ENCODE measurements at regions not wholly inside any gene's neighbourhood (a gene's known extent, or its start where the extent isn't known, plus 50 kb on each side); places are given as distances from the start of the nearest gene placed in this dataset.

- Histone ChIP-seq H3K9me3 (ENCODE audit: control insufficient read depth in 1 of 2, low read length in 2 of 2) (no peaks in the 10 kb centered on the region), H3K4me3 (ENCODE audit: low read depth in 1 of 2, low read length in 2 of 2) (no peak overlapping the region), H3K36me3 (ENCODE audit: control insufficient read depth in 1 of 2, insufficient read depth in 2 of 2, low read length in 2 of 2) (no peaks in the 10 kb centered on the region), H3K4me1 (ENCODE audit: control insufficient read depth in 1 of 2, insufficient read depth in 2 of 2, low read length in 2 of 2) (no peaks in the 10 kb centered on the region), H3K9ac (ENCODE audit: low read depth in 1 of 2, low read length in 2 of 2) (no peak overlapping the region), H3K27me3 (ENCODE audit: control insufficient read depth in 1 of 2, insufficient read depth in 2 of 2, low read length in 2 of 2) (no peaks in the 10 kb centered on the region), H3K27ac (ENCODE audit: low read depth, low read length) (no peak overlapping the region)
These were observed 792.1 kb downstream of the DTWD2 start for GRCh38 chr5:118196229-118196628.

DNA sequence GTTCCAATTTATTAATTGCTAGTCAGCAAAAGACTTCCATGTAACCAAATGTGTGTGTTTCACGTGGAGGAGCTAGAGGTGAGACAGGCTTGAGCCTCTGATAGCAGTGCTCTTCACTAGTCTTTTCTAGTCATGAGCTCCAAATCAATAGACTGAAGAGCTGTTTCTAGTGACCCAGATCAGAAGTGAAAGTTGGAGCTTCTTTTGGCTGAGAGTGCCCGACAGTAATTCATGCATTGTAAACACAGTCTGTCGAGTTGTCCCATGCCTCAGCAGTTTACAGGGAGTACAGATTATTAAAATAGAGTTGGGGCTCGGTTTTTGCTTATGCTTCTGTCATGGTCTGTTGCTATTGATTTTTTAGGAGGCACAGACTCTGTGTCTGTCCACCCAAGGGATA lies 793.1 kb downstream of the DTWD2 start:
- Histone ChIP-seq H3K4me1 (ENCODE audit: control insufficient read depth in 1 of 2, insufficient read depth in 2 of 2, low read length in 2 of 2) (no peaks in the 10 kb centered on the region), H3K36me3 (ENCODE audit: control insufficient read depth in 1 of 2, insufficient read depth in 2 of 2, low read length in 2 of 2) (no peaks in the 10 kb centered on the region), H3K4me3 (ENCODE audit: low read depth in 1 of 2, low read length in 2 of 2) (no peak overlapping the region), H3K9ac (ENCODE audit: low read depth in 1 of 2, low read length in 2 of 2) (no peak overlapping the region), H3K27me3 (ENCODE audit: control insufficient read depth in 1 of 2, insufficient read depth in 2 of 2, low read length in 2 of 2) (no peaks in the 10 kb centered on the region), H3K27ac (ENCODE audit: low read depth, low read length) (no peak overlapping the region), H3K9me3 (ENCODE audit: control insufficient read depth in 1 of 2, low read length in 2 of 2) (no peaks in the 10 kb centered on the region)

GRCh38 chr5:118193194-118193905 lies 795.0 kb downstream of the DTWD2 start:
- no peak overlapping the region for H3K9ac ChIP-seq (ENCODE audit: low read depth in 1 of 2, low read length in 2 of 2)
- no peak overlapping the region for H3K27ac ChIP-seq (ENCODE audit: low read depth, low read length)
- no peaks in the 10 kb centered on the region for H3K4me1 ChIP-seq (ENCODE audit: control insufficient read depth in 1 of 2, insufficient read depth in 2 of 2, low read length in 2 of 2)
- no peaks in the 10 kb centered on the region for H3K9me3 ChIP-seq (ENCODE audit: control insufficient read depth in 1 of 2, low read length in 2 of 2)
- H3K27me3 ChIP-seq (ENCODE audit: control insufficient read depth in 1 of 2, insufficient read depth in 2 of 2, low read length in 2 of 2), result no peaks in the 10 kb centered on the region
- H3K4me3 ChIP-seq (ENCODE audit: low read depth in 1 of 2, low read length in 2 of 2), result no peak overlapping the region
- H3K36me3 ChIP-seq (ENCODE audit: control insufficient read depth in 1 of 2, insufficient read depth in 2 of 2, low read length in 2 of 2), result no peaks in the 10 kb centered on the region

DNA sequence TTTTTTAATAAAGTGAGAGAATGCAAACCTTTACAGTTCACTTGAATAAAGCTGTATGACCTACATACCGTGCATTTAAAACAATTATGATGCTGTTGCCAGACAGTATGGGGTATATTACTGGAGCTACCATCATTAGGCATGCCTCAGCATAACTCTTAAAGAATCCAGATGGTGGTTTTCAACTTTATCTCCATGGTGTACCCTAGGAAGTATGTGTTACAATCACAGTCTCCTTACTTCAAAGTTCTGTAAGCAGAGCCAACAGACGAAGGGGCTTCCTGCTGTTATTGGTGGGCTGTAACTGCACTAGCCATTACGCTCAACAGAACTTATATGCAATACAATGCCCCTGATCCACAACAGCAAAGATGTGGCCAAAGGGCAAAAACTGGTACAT lies 803.3 kb downstream of the DTWD2 start:
- Histone ChIP-seq H3K4me1 (ENCODE audit: control insufficient read depth in 1 of 2, insufficient read depth in 2 of 2, low read length in 2 of 2) (no peaks in the 10 kb centered on the region), H3K4me3 (ENCODE audit: low read depth in 1 of 2, low read length in 2 of 2) (no peak overlapping the region), H3K27me3 (ENCODE audit: control insufficient read depth in 1 of 2, insufficient read depth in 2 of 2, low read length in 2 of 2) (no peaks in the 10 kb centered on the region), H3K9ac (ENCODE audit: low read depth in 1 of 2, low read length in 2 of 2) (no peak overlapping the region), H3K36me3 (ENCODE audit: control insufficient read depth in 1 of 2, insufficient read depth in 2 of 2, low read length in 2 of 2) (no peaks in the 10 kb centered on the region), H3K9me3 (ENCODE audit: control insufficient read depth in 1 of 2, low read length in 2 of 2) (no peaks in the 10 kb centered on the region), H3K27ac (ENCODE audit: low read depth, low read length) (no peak overlapping the region)

DNA sequence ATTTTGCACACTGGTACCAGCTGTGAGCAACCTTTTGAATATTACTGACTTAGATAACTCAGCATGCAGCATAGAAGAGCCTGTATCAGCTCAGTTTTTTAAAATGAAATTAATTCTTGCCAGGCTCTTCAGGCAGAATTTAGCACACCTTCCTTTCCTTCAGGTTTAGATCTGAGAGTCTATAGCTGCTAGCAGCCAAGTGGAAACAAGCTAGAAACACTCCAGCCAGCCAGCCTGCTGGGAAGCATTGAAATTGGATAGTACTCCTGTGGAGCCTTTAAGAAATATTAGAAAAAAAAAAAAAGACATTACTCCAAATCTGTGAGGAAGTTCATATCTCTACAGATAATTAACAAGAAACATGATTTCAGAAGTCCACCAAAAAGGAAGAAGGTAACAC lies 812.2 kb downstream of the DTWD2 start:
- Histone ChIP-seq H3K4me1 (ENCODE audit: control insufficient read depth in 1 of 2, insufficient read depth in 2 of 2, low read length in 2 of 2) (no peaks in the 10 kb centered on the region), H3K27me3 (ENCODE audit: control insufficient read depth in 1 of 2, insufficient read depth in 2 of 2, low read length in 2 of 2) (no peaks in the 10 kb centered on the region), H3K27ac (ENCODE audit: low read depth, low read length) (no peak overlapping the region), H3K9ac (ENCODE audit: low read depth in 1 of 2, low read length in 2 of 2) (no peak overlapping the region), H3K4me3 (ENCODE audit: low read depth in 1 of 2, low read length in 2 of 2) (no peak overlapping the region), H3K9me3 (ENCODE audit: control insufficient read depth in 1 of 2, low read length in 2 of 2) (no peaks in the 10 kb centered on the region), H3K36me3 (ENCODE audit: control insufficient read depth in 1 of 2, insufficient read depth in 2 of 2, low read length in 2 of 2) (no peaks in the 10 kb centered on the region)

DNA sequence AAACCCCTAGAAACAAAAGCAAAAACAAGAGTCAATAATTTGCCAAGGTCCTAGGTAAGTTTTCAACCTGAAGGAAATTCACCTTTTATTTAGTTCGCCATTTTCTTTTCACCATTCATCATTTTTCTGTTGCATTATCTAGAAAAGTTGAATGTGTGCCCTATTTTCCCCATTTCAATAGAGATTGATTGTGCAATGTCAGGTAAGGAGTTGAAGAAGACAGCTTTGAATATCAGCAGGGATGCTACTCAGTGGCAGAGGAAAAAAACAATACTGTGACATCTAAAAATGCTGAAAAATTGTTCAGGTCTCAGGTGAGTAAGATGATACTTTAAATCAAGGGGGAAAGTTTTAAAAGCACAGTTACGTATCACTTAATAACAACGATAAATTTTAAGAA lies 813.7 kb downstream of the DTWD2 start:
- Histone ChIP-seq H3K36me3 (ENCODE audit: control insufficient read depth in 1 of 2, insufficient read depth in 2 of 2, low read length in 2 of 2) (no peaks in the 10 kb centered on the region), H3K27ac (ENCODE audit: low read depth, low read length) (no peak overlapping the region), H3K27me3 (ENCODE audit: control insufficient read depth in 1 of 2, insufficient read depth in 2 of 2, low read length in 2 of 2) (no peaks in the 10 kb centered on the region), H3K9me3 (ENCODE audit: control insufficient read depth in 1 of 2, low read length in 2 of 2) (no peaks in the 10 kb centered on the region), H3K4me3 (ENCODE audit: low read depth in 1 of 2, low read length in 2 of 2) (no peak overlapping the region), H3K4me1 (ENCODE audit: control insufficient read depth in 1 of 2, insufficient read depth in 2 of 2, low read length in 2 of 2) (no peaks in the 10 kb centered on the region), H3K9ac (ENCODE audit: low read depth in 1 of 2, low read length in 2 of 2) (no peak overlapping the region)

- Histone ChIP-seq H3K9ac (ENCODE audit: low read depth in 1 of 2, low read length in 2 of 2) (no peak overlapping the region), H3K4me3 (ENCODE audit: low read depth in 1 of 2, low read length in 2 of 2) (no peak overlapping the region), H3K27me3 (ENCODE audit: control insufficient read depth in 1 of 2, insufficient read depth in 2 of 2, low read length in 2 of 2) (no peaks in the 10 kb centered on the region), H3K4me1 (ENCODE audit: control insufficient read depth in 1 of 2, insufficient read depth in 2 of 2, low read length in 2 of 2) (no peaks in the 10 kb centered on the region), H3K9me3 (ENCODE audit: control insufficient read depth in 1 of 2, low read length in 2 of 2) (no peaks in the 10 kb centered on the region), H3K27ac (ENCODE audit: low read depth, low read length) (no peak overlapping the region), H3K36me3 (ENCODE audit: control insufficient read depth in 1 of 2, insufficient read depth in 2 of 2, low read length in 2 of 2) (no peaks in the 10 kb centered on the region)
These were observed 815.0 kb downstream of the DTWD2 start for GRCh38 chr5:118173340-118173739.

GRCh38 chr5:118165619-118166018 lies 822.7 kb downstream of the DTWD2 start:
- Histone ChIP-seq H3K9ac (ENCODE audit: low read depth in 1 of 2, low read length in 2 of 2) (no peak overlapping the region), H3K4me3 (ENCODE audit: low read depth in 1 of 2, low read length in 2 of 2) (no peak overlapping the region), H3K27me3 (ENCODE audit: control insufficient read depth in 1 of 2, insufficient read depth in 2 of 2, low read length in 2 of 2) (no peaks in the 10 kb centered on the region), H3K4me1 (ENCODE audit: control insufficient read depth in 1 of 2, insufficient read depth in 2 of 2, low read length in 2 of 2) (no peaks in the 10 kb centered on the region), H3K27ac (ENCODE audit: low read depth, low read length) (no peak overlapping the region), H3K36me3 (ENCODE audit: control insufficient read depth in 1 of 2, insufficient read depth in 2 of 2, low read length in 2 of 2) (no peaks in the 10 kb centered on the region), H3K9me3 (ENCODE audit: control insufficient read depth in 1 of 2, low read length in 2 of 2) (no peaks in the 10 kb centered on the region)

GRCh38 chr5:118156181-118156580 lies 832.2 kb downstream of the DTWD2 start:
- no peak overlapping the region for H3K4me3 ChIP-seq (ENCODE audit: low read depth in 1 of 2, low read length in 2 of 2)
- H3K36me3 ChIP-seq (ENCODE audit: control insufficient read depth in 1 of 2, insufficient read depth in 2 of 2, low read length in 2 of 2), result no peaks in the 10 kb centered on the region

GRCh38 chr5:118146824-118147223 lies 841.5 kb downstream of the DTWD2 start:
- H3K27me3 ChIP-seq (ENCODE audit: control insufficient read depth in 1 of 2, insufficient read depth in 2 of 2, low read length in 2 of 2), result no peaks in the 10 kb centered on the region
- H3K9ac ChIP-seq (ENCODE audit: low read depth in 1 of 2, low read length in 2 of 2), result no peak overlapping the region
- H3K4me1 ChIP-seq (ENCODE audit: control insufficient read depth in 1 of 2, insufficient read depth in 2 of 2, low read length in 2 of 2), result no peaks in the 10 kb centered on the region
- H3K27ac ChIP-seq (ENCODE audit: low read depth, low read length), result no peak overlapping the region
- H3K36me3 ChIP-seq (ENCODE audit: control insufficient read depth in 1 of 2, insufficient read depth in 2 of 2, low read length in 2 of 2), result no peaks in the 10 kb centered on the region
- H3K9me3 ChIP-seq (ENCODE audit: control insufficient read depth in 1 of 2, low read length in 2 of 2), result no peaks in the 10 kb centered on the region
- H3K4me3 ChIP-seq (ENCODE audit: low read depth in 1 of 2, low read length in 2 of 2), result no peak overlapping the region

More at GRCh38 chr5:118156181-118156580, 832.2 kb downstream of the DTWD2 start:
- Histone ChIP-seq H3K27ac (ENCODE audit: low read depth, low read length) (no peak overlapping the region), H3K9ac (ENCODE audit: low read depth in 1 of 2, low read length in 2 of 2) (no peak overlapping the region), H3K4me1 (ENCODE audit: control insufficient read depth in 1 of 2, insufficient read depth in 2 of 2, low read length in 2 of 2) (no peaks in the 10 kb centered on the region), H3K27me3 (ENCODE audit: control insufficient read depth in 1 of 2, insufficient read depth in 2 of 2, low read length in 2 of 2) (no peaks in the 10 kb centered on the region), H3K9me3 (ENCODE audit: control insufficient read depth in 1 of 2, low read length in 2 of 2) (no peaks in the 10 kb centered on the region)

DNA sequence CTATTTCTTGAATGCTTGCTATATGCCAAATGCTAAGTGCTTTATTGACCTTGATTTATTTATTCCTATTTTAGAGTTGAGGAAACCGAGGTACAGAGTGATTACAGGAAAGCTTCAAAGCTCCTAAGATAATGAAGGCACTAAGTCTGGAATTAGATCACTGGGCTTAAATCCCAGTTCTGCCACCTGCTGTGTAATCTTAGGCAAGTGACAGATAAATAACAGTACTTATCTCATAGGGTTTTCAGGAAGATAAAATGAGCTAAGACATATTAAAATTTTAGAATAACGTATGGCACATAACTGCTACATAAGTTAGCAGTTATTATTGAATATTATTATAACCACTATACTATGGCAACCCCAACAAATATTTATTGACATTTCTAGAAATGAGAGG lies 843.8 kb downstream of the DTWD2 start:
- Histone ChIP-seq H3K4me1 (ENCODE audit: control insufficient read depth in 1 of 2, insufficient read depth in 2 of 2, low read length in 2 of 2) (no peaks in the 10 kb centered on the region), H3K9ac (ENCODE audit: low read depth in 1 of 2, low read length in 2 of 2) (no peak overlapping the region), H3K9me3 (ENCODE audit: control insufficient read depth in 1 of 2, low read length in 2 of 2) (no peaks in the 10 kb centered on the region), H3K27ac (ENCODE audit: low read depth, low read length) (no peak overlapping the region), H3K36me3 (ENCODE audit: control insufficient read depth in 1 of 2, insufficient read depth in 2 of 2, low read length in 2 of 2) (no peaks in the 10 kb centered on the region), H3K27me3 (ENCODE audit: control insufficient read depth in 1 of 2, insufficient read depth in 2 of 2, low read length in 2 of 2) (no peaks in the 10 kb centered on the region), H3K4me3 (ENCODE audit: low read depth in 1 of 2, low read length in 2 of 2) (no peak overlapping the region)
